Prostate gland (tissue), 2 donors: ENCODE measurements at regions not wholly inside any gene's neighbourhood (a gene's known extent, or its start where the extent isn't known, plus 50 kb on each side); places are given as distances from the start of the nearest gene placed in this dataset.

Experiments used
- CTCF ChIP-seq, 4 experiments: fragments of 200-600 bp in 2 of 4; fragments of 450-650 bp in 2 of 4; sonication (generic) in 2 of 4; IDR thresholded peaks; 1 replicate in 3 of 4; 2 replicates in 1 of 4; pipeline ENCODE4 v1.5.1; 2016 to 2019; ENCODE audit warnings: antibody characterized with exemption in 4 of 4, mild to moderate bottlenecking in 2 of 4, moderate library complexity in 2 of 4
- POLR2A ChIP-seq: fragments of 450-650 bp; IDR thresholded peaks from one replicate; pipeline ENCODE4 v1.6.1; 2016; ENCODE audit warnings: antibody characterized with exemption, mild to moderate bottlenecking

- TF ChIP-seq CTCF (IDR thresholded peaks at IDR 0.05), result no peak
- TF ChIP-seq POLR2A, result no peak
Observed at GRCh38 chr6:4603856-4604369, 172.3 kb upstream of the CDYL start.
